HEK293T (cell line): ENCODE measurements at regions not wholly inside any gene's neighbourhood (a gene's known extent, or its start where the extent isn't known, plus 50 kb on each side); places are given as distances from the start of the nearest gene placed in this dataset.
"Not testable (repeated sequence)": the region's sequence is repeated elsewhere in the genome, so short reads cannot be mapped to it uniquely, and the experiment has no call there.

ENCODE experiments used
- BHLHE40 ChIP-seq: fragments of 450-650 bp; IDR thresholded peaks from 2 replicates; pipeline ENCODE4 v1.6.1; 2016; ENCODE audit warnings: mild to moderate bottlenecking, moderate library complexity, borderline replicate concordance
- SP1 ChIP-seq: fragments of 450-650 bp; IDR thresholded peaks from 2 replicates; pipeline ENCODE4 v1.6.1; 2017

DNA sequence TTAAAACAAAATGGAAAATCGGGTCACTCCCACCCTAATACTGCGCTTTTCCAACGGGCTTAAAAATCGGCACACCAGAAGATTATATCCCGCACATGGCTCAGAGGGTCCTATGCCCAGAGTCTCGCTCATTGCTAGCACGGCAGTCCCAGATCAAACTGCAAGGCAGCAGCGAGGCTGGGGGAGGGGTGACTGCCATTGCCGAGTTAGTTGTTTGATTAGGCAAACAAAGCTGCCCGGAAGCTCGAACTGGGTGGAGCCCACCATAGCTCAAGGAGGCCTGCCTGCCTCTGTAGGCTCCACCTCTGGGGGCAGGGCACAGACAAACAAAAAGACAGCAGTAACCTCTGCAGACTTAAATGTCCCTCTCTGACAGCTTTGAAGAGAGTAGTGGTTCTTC, 100.7 kb upstream of the KLHL1 start:
- TF ChIP-seq SP1, BHLHE40: not testable (repeated sequence)
